KOPT-K1 (cell line): ENCODE measurements at regions not wholly inside any gene's neighbourhood (a gene's known extent, or its start where the extent isn't known, plus 50 kb on each side); places are given as distances from the start of the nearest gene placed in this dataset.

Experiments
- H3K27ac ChIP-seq: fragments of 200-600 bp; sonication (generic); 2 replicates; pipeline ENCODE4 v1.5.1; 2016; ENCODE audit warnings: antibody characterized with exemption, mild to moderate bottlenecking, low read depth, low read length; ENCODE audit not compliant: poor library complexity, severe bottlenecking
- H3K36me3 ChIP-seq: fragments of 200-600 bp; sonication (generic); 2 replicates; pipeline ENCODE4 v1.5.1; 2017; ENCODE audit warnings: antibody characterized with exemption, mild to moderate bottlenecking, low read length, moderate library complexity; ENCODE audit not compliant: insufficient read depth
- H3K9me3 ChIP-seq: fragments of 200-600 bp; sonication (generic); 2 replicates; pipeline ENCODE4 v1.5.1; 2017; ENCODE audit warnings: antibody characterized with exemption, low read length, mild to moderate bottlenecking; ENCODE audit not compliant: insufficient read depth, poor library complexity, severe bottlenecking

- Histone ChIP-seq H3K36me3 (no peaks in the 10 kb centered on the region), H3K9me3 (no peaks in the 10 kb centered on the region), H3K27ac (no peak overlapping the region)
These were observed 128.6 kb downstream of the MSTN start for GRCh38 chr2:189933911-189934399.

GRCh38 chr2:189933041-189933440 lies 129.5 kb downstream of the MSTN start:
- Histone ChIP-seq H3K9me3 (no peaks in the 10 kb centered on the region), H3K36me3 (no peaks in the 10 kb centered on the region), H3K27ac (no peak overlapping the region)

GRCh38 chr2:189927823-189928222 lies 134.7 kb downstream of the MSTN start:
- Histone ChIP-seq H3K27ac (no peak overlapping the region), H3K9me3 (no peaks in the 10 kb centered on the region), H3K36me3 (no peaks in the 10 kb centered on the region)
